C4-2B (cell line): ENCODE measurements at regions not wholly inside any gene's neighbourhood (a gene's known extent, or its start where the extent isn't known, plus 50 kb on each side); places are given as distances from the start of the nearest gene placed in this dataset.

Experiments used
- ZFX ChIP-seq: fragments of 450-650 bp; IDR thresholded peaks from 2 replicates; pipeline ENCODE4 v1.6.1; 2017
- TF ChIP-seq, protein P1 (sequence below): fragments of 450-650 bp; conservative IDR thresholded peaks from 2 replicates; pipeline ENCODE4 v1.5.1; 2017; ENCODE audit warnings: mild to moderate bottlenecking

GRCh38 chr1:208924928-208925327, 658.6 kb upstream of the CAMK1G start:
- TF ChIP-seq, protein P1, sequence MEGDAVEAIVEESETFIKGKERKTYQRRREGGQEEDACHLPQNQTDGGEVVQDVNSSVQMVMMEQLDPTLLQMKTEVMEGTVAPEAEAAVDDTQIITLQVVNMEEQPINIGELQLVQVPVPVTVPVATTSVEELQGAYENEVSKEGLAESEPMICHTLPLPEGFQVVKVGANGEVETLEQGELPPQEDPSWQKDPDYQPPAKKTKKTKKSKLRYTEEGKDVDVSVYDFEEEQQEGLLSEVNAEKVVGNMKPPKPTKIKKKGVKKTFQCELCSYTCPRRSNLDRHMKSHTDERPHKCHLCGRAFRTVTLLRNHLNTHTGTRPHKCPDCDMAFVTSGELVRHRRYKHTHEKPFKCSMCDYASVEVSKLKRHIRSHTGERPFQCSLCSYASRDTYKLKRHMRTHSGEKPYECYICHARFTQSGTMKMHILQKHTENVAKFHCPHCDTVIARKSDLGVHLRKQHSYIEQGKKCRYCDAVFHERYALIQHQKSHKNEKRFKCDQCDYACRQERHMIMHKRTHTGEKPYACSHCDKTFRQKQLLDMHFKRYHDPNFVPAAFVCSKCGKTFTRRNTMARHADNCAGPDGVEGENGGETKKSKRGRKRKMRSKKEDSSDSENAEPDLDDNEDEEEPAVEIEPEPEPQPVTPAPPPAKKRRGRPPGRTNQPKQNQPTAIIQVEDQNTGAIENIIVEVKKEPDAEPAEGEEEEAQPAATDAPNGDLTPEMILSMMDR: no peak
- no peak for TF ChIP-seq ZFX
